Activated T-cell treated with anti-CD3 and anti-CD28 coated beads, Interleukin-2, amount 50 U/mL, for 48 hours (primary cell): ENCODE measurements at regions not wholly inside any gene's neighbourhood (a gene's known extent, or its start where the extent isn't known, plus 50 kb on each side); places are given as distances from the start of the nearest gene placed in this dataset.

Source experiments
- DNase-seq, 2 experiments: peaks; one replicate each; pipeline ENCODE4 v3.0.0-alpha.2; 2020

GRCh38 chr1:147852706-147853225, 49.8 kb upstream of the GJA8 start:
- no peak for DNase-seq
